ENCODE measurements at regions not wholly inside any gene's neighbourhood (a gene's known extent, or its start where the extent isn't known, plus 50 kb on each side); places are given as distances from the start of the nearest gene placed in this dataset.
"Not testable (repeated sequence)": the region's sequence is repeated elsewhere in the genome, so short reads cannot be mapped to it uniquely, and the experiment has no call there.

GRCh38 chr3:72269475-72269874, 484.5 kb upstream of the PROK2 start:
- Histone ChIP-seq H3K27ac (ENCODE audit: low read depth) (no peak overlapping the region), H3K4me1 (ENCODE audit: insufficient read depth) (peaks cover 3% of the 10 kb centered on the region; the same call in 1 of the 2 replicates), H3K36me3 (ENCODE audit: insufficient read depth) (no peaks in the 10 kb centered on the region), H3K79me2 (replicated peaks; ENCODE audit: insufficient read depth) (no peaks in the 10 kb centered on the region), H3F3A (replicated peaks; ENCODE audit: low read depth) (no peaks in the 10 kb centered on the region), H3K27me3 (ENCODE audit: insufficient read depth) (no peaks in the 10 kb centered on the region), H3K4me2 (no peak overlapping the region), H2AFZ (peak overlapping the region; percentile 59; the same call in 1 of the 2 replicates), H3K9me2 (ENCODE audit: insufficient read depth) (no peaks in the 10 kb centered on the region), H3K4me3 (no peak overlapping the region), H4K20me1 (replicated peaks; ENCODE audit: insufficient read depth) (no peaks in the 10 kb centered on the region)
- Mint-ChIP-seq H3K4me3 (no peak overlapping the region), H3K4me1 (peaks cover 27% of the 10 kb centered on the region), H3K36me3 (ENCODE audit: low read depth) (no peaks in the 10 kb centered on the region), H3K27ac (peak overlapping the region; percentile 64; the same call in 1 of the 2 replicates), H3K9me3 (no peaks in the 10 kb centered on the region), H3K27me3 (ENCODE audit: insufficient read depth, low read depth, poor library complexity) (peaks cover 6% of the 10 kb centered on the region)
- TF ChIP-seq REST (IDR thresholded peaks at IDR 0.05; ENCODE audit: unreplicated experiment) (no peak), ZNF331 (CRISPR knock-in tag; IDR thresholded peaks at IDR 0.05; ENCODE audit: low read depth) (no peak), EZH2phosphoT487 (IDR thresholded peaks at IDR 0.05; ENCODE audit: unreplicated experiment) (no peak), JUNB (IDR thresholded peaks at IDR 0.05; ENCODE audit: unreplicated experiment) (no peak), ZNF462 (CRISPR knock-in tag; IDR thresholded peaks at IDR 0.05) (no peak), ZNF114 (CRISPR knock-in tag; IDR thresholded peaks at IDR 0.05) (no peak), CREB1 (CRISPR knock-in tag; IDR thresholded peaks at IDR 0.05; ENCODE audit: low read depth) (no peak)
- DNase-seq (ENCODE audit: low spot score), result no peak
- ATAC-seq, result no peak

GRCh38 chr3:72266921-72267524, 482.1 kb upstream of the PROK2 start:
- H3F3A ChIP-seq (replicated peaks; ENCODE audit: low read depth); H3K4me3 ChIP-seq; H3K27me3 Mint-ChIP-seq (ENCODE audit: insufficient read depth, low read depth, poor library complexity); H3K4me1 ChIP-seq (ENCODE audit: insufficient read depth); H3K36me3 Mint-ChIP-seq (ENCODE audit: low read depth); H3K4me3 Mint-ChIP-seq; H3K27me3 ChIP-seq (ENCODE audit: insufficient read depth); H3K27ac Mint-ChIP-seq; H3K4me2 ChIP-seq; H3K27ac ChIP-seq (ENCODE audit: low read depth); H3K9me3 Mint-ChIP-seq; H3K79me2 ChIP-seq (replicated peaks; ENCODE audit: insufficient read depth); ATAC-seq; H2AFZ ChIP-seq; DNase-seq (ENCODE audit: low spot score); H3K9me2 ChIP-seq (ENCODE audit: insufficient read depth); H4K20me1 ChIP-seq (replicated peaks; ENCODE audit: insufficient read depth); H3K36me3 ChIP-seq (ENCODE audit: insufficient read depth): not testable (repeated sequence)
- peaks cover 12% of the 10 kb centered on the region for H3K4me1 Mint-ChIP-seq
